Spleen (tissue), 7 donors: ENCODE measurements at regions not wholly inside any gene's neighbourhood (a gene's known extent, or its start where the extent isn't known, plus 50 kb on each side); places are given as distances from the start of the nearest gene placed in this dataset.

Source experiments
- CTCF ChIP-seq, 11 experiments: fragments of 200-600 bp in 7 of 11; fragments of 450-650 bp in 4 of 11; sonication (generic) in 4 of 11; IDR thresholded peaks in 8 of 11; conservative IDR thresholded peaks in 3 of 11; 1 replicate in 7 of 11; 2 replicates in 4 of 11; pipeline versions ENCODE4 v1.4.0 to v1.8.0; 2016 to 2021; ENCODE audit warnings: antibody characterized with exemption in 11 of 11, inconsistent platforms in 4 of 11, mild to moderate bottlenecking in 1 of 11
- POLR2A ChIP-seq, 3 donors: fragments of 450-650 bp; IDR thresholded peaks; one replicate each; pipeline ENCODE4 v1.5.1; 2017; ENCODE audit warnings: antibody characterized with exemption in 3 of 3, mild to moderate bottlenecking in 1 of 3
- donor health status: DM: no; HTN: no; CAD: no; lungs with moderate emphysema.
- donor health status: DM: no; HTN: no; CAD: no.
- donor health status: DM: no; HTN: no; CAD: no.

GRCh38 chr6:14388371-14388770, 270.8 kb downstream of the CD83 start:
- TF ChIP-seq CTCF (IDR thresholded peaks at IDR 0.05 in 8 of 11, conservative IDR thresholded peaks at IDR 0.05 in 3 of 11) (no peak), POLR2A (IDR thresholded peaks at IDR 0.05) (no peak)
